Upper lobe of left lung (tissue), 6 donors: ENCODE measurements at regions not wholly inside any gene's neighbourhood (a gene's known extent, or its start where the extent isn't known, plus 50 kb on each side); places are given as distances from the start of the nearest gene placed in this dataset.

ENCODE experiments used
- ATAC-seq, 2 donors: fragments of 200-7000 bp; cut with Tn5 transposase; one replicate each; pipeline ENCODE4 v1.9.1; 2022; ENCODE audit warnings: mild to moderate bottlenecking in 2 of 2, moderate library complexity in 2 of 2; ENCODE audit not compliant: low FRiP score in 2 of 2
- DNase-seq, 2 donors: peaks; one replicate each; pipeline ENCODE4 v3.0.0-alpha.2; 2019 to 2020
- H3K27ac ChIP-seq, 4 donors: fragments of 200-600 bp; sonication (generic); one replicate each; pipeline ENCODE4 v1.5.1; 2016 to 2019
- H3K27me3 ChIP-seq, 4 donors: fragments of 200-600 bp; sonication (generic); one replicate each; pipeline ENCODE4 v1.5.1; 2017 to 2019
- H3K36me3 ChIP-seq, 4 donors: fragments of 200-600 bp; sonication (generic); one replicate each; pipeline ENCODE4 v1.5.1; 2016 to 2019
- H3K4me1 ChIP-seq, 4 donors: fragments of 200-600 bp; sonication (generic); one replicate each; pipeline ENCODE4 v1.5.1; 2018 to 2019
- H3K4me3 ChIP-seq, 4 donors: fragments of 200-600 bp; sonication (generic); one replicate each; pipeline ENCODE4 v1.5.1; 2017 to 2019; ENCODE audit warnings: mild to moderate bottlenecking in 2 of 4, moderate library complexity in 1 of 4
- H3K9me3 ChIP-seq, 4 donors: fragments of 200-600 bp; sonication (generic); one replicate each; pipeline ENCODE4 v1.5.1; 2018 to 2019
- CTCF ChIP-seq, 6 experiments: fragments of 450-650 bp in 4 of 6; fragments of 200-600 bp in 2 of 6; sonication (generic) in 2 of 6; IDR thresholded peaks; one replicate each; pipeline ENCODE4 v1.5.1; 2016 to 2019; ENCODE audit warnings: antibody characterized with exemption in 6 of 6
- EP300 ChIP-seq, 4 donors: sonication (generic); formaldehyde crosslinking; IDR thresholded peaks; one replicate each; pipeline ENCODE4 v1.5.1; 2017; ENCODE audit warnings: antibody characterized with exemption in 4 of 4, control low read depth in 2 of 4
- POLR2A ChIP-seq, 4 donors: fragments of 450-650 bp; IDR thresholded peaks; one replicate each; pipeline ENCODE4 v1.5.1; 2016 to 2017; ENCODE audit warnings: antibody characterized with exemption in 4 of 4, mild to moderate bottlenecking in 2 of 4
- POLR2AphosphoS5 ChIP-seq, 2 donors: sonication (generic); formaldehyde crosslinking; IDR thresholded peaks; one replicate each; pipeline ENCODE4 v1.5.1; 2017; ENCODE audit warnings: antibody characterized with exemption in 2 of 2
- WGBS, 2 donors: methylation state at CpG; one replicate each; pipeline ENCODE4 v1.1.5; 2017 to 2018; 5-methylcytosine and 5-hydroxymethylcytosine counted together
- donor health status: DM: no; HTN: no; CAD: no; lungs with moderate emphysema.
- donor health status: DM: no; HTN: yes; CAD: no; lungs with severe emphysema.

- TF ChIP-seq EP300 (IDR thresholded peaks at IDR 0.05) (no peak), POLR2A (IDR thresholded peaks at IDR 0.05) (no peak), CTCF (IDR thresholded peaks at IDR 0.05) (no peak), POLR2AphosphoS5 (IDR thresholded peaks at IDR 0.05) (no peak)
- H3K4me1 ChIP-seq, result peaks cover 0 to 3% (median 0%) of the 10 kb centered on the region in 4 donors
- no peaks in the 10 kb centered on the region for H3K36me3 ChIP-seq
- H3K9me3 ChIP-seq, result no peaks in the 10 kb centered on the region
- no peak for DNase-seq
- 96% methylated on average over 1 of the region's 1 CpG for WGBS, 2 donors
- ATAC-seq, result no peak
- no peak overlapping the region for H3K4me3 ChIP-seq
- no peaks in the 10 kb centered on the region for H3K27me3 ChIP-seq
- no peak overlapping the region for H3K27ac ChIP-seq
These were observed 54.2 kb upstream of the LIMCH1 start for GRCh38 chr4:41483771-41484170.

GRCh38 chr4:41485041-41485440 is 52.9 kb upstream of the LIMCH1 start:
- H3K27me3 ChIP-seq, result no peaks in the 10 kb centered on the region
- ATAC-seq (no peak), DNase-seq (no peak)
- H3K4me3 ChIP-seq, result no peak overlapping the region
- H3K27ac ChIP-seq, result no peak overlapping the region
- 71 to 72% methylated on average over 1 of the region's 1 CpG for WGBS, 2 donors
- H3K9me3 ChIP-seq, result no peaks in the 10 kb centered on the region
- H3K4me1 ChIP-seq, result peaks cover 0 to 3% (median 0%) of the 10 kb centered on the region in 4 donors
- TF ChIP-seq EP300 (IDR thresholded peaks at IDR 0.05) (no peak), CTCF (IDR thresholded peaks at IDR 0.05) (no peak), POLR2A (IDR thresholded peaks at IDR 0.05) (no peak), POLR2AphosphoS5 (IDR thresholded peaks at IDR 0.05) (no peak)
- no peaks in the 10 kb centered on the region for H3K36me3 ChIP-seq

- no peaks in the 10 kb centered on the region for H3K36me3 ChIP-seq
- no peaks in the 10 kb centered on the region for H3K27me3 ChIP-seq
- no peak overlapping the region for H3K27ac ChIP-seq
- H3K4me3 ChIP-seq, result no peak overlapping the region
- 78 to 86% methylated on average over 4 of the region's 4 CpGs for WGBS, 2 donors
- TF ChIP-seq EP300 (IDR thresholded peaks at IDR 0.05) (no peak), POLR2A (IDR thresholded peaks at IDR 0.05) (no peak), CTCF (IDR thresholded peaks at IDR 0.05) (no peak), POLR2AphosphoS5 (IDR thresholded peaks at IDR 0.05) (no peak)
- ATAC-seq (no peak), DNase-seq (no peak)
- no peaks in the 10 kb centered on the region for H3K9me3 ChIP-seq
- H3K4me1 ChIP-seq, result no peaks in the 10 kb centered on the region
These were observed 50.0 kb upstream of the LIMCH1 start for GRCh38 chr4:41487868-41488440.
